Astrocyte of the spinal cord (primary cell): ENCODE measurements at regions not wholly inside any gene's neighbourhood (a gene's known extent, or its start where the extent isn't known, plus 50 kb on each side); places are given as distances from the start of the nearest gene placed in this dataset.

Source experiments
- DNase-seq: peaks from one replicate; pipeline ENCODE4 v3.0.0; 2011; ENCODE audit warnings: low read depth, low spot score
- H3K4me3 ChIP-seq: 2 replicates; pipeline ENCODE4 v1.5.1; 2011; ENCODE audit warnings: low read depth, mild to moderate bottlenecking, low read length, moderate library complexity
- CTCF ChIP-seq: IDR thresholded peaks from 2 replicates; pipeline ENCODE4 v1.5.1; 2012; ENCODE audit warnings: low read depth, mild to moderate bottlenecking, low read length, inconsistent platforms
- in situ Hi-C: cut with HindIII; loops from 2 replicates; pipeline ENCODE4 v1.10.0; 2017; ENCODE audit warnings: low sequenced_read_pairs

DNA sequence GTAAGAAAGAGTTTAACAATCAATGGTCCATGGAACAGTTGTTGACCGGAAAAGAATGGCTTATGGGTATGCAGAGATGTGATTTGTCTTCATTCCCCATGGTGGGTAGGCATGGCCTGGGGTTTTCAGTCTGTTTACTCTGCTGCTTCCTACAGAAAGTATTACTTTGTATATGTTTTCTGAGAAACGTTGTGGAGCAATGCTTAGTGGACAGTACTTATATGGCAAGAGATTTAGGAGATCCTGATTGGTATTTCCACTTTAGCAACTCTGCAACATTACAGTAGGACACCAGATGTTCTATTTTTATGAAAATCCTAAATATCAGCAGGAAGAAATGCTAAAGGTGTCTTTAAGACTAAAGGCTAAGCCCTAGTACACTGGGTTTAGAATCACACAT, 309.1 kb downstream of the AASDHPPT start:
- TF ChIP-seq CTCF: no peak

DNA sequence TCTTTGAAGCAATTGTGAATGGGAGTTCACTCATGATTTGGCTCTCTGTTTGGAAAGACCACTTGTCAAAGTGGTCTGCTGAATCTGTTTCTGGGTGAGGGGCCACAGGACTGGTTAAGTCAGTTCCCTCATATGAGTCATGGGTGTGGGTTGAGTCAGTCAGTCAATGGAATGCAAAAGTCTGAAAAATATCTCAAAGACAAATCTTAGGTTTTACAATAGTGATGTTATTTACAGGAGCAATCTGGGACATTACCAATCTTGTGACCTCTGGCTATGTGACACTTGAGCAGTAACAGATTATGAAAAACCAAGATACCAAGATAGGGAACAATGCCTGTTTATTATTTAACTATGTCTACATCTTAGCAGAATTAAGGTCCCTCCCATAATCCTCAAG, 311.6 kb downstream of the AASDHPPT start:
- DNase-seq: peak; percentile 69
- in situ Hi-C loops: no loop called here
- no peak for TF ChIP-seq CTCF
- H3K4me3 ChIP-seq: no peak overlapping the region

More for the DNA sequence above, 309.1 kb downstream of the AASDHPPT start:
- in situ Hi-C loops: no loop called here
- no peak for DNase-seq
- no peak overlapping the region for H3K4me3 ChIP-seq

DNA sequence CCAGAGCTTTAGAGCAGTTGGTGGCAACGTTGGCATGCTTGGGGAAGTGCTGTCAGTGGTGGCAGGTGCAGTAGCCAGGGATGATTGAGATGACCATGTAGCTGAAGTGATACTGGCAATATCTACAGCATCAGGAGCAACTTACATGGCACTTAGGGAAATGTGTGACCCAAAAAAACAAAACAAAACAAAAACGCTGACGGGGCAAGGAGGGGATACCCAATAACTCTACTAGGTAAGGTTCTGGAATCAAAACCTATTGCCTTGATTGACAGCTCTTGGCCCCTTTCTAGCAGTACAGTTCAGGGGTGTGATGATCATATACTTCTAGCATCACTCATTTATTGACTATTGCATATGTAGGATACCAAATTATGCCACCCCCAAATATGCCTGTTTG, 312.6 kb downstream of the AASDHPPT start:
- no peak for TF ChIP-seq CTCF
- no peak for DNase-seq

DNA sequence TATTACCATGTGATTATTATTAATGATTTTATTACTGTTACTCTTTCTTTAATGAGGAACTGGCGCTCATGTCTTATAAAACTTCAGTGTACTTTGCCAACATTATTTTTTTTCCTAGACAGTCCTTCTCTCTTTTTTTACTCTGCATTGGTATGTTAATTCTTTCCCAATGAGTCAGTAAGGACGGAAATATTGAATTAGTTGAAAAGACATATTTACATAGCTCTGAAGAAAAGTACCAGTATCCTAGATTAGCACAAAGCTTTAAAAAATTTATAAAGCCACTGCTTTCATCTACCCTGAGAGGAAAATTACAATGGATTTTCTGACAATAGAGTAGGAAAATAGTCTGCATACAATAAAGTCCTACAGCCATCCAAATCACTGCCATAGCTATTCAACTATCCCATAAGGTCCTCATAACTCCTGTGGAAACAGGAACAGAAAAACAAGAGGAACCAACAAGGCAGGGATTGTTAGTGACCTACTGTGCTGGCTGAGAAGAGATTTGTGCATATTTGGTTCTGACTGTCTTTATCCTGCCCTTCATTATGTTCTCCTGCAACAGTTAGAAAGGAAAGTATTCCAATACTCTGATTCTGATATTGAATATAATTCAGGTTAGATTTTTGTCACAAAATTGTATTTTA, 314.4 kb downstream of the AASDHPPT start:
- no peak for TF ChIP-seq CTCF
- H3K4me3 ChIP-seq: no peak overlapping the region
- peak; percentile 79 for DNase-seq
- in situ Hi-C loops: no loop called here

More for the DNA sequence above, 312.6 kb downstream of the AASDHPPT start:
- in situ Hi-C loops: no loop called here
- H3K4me3 ChIP-seq: no peak overlapping the region

GRCh38 chr11:106395716-106396349, 318.4 kb downstream of the AASDHPPT start:
- in situ Hi-C loops: no loop called here
- H3K4me3 ChIP-seq: no peak overlapping the region
- no peak for TF ChIP-seq CTCF
- no peak for DNase-seq

DNA sequence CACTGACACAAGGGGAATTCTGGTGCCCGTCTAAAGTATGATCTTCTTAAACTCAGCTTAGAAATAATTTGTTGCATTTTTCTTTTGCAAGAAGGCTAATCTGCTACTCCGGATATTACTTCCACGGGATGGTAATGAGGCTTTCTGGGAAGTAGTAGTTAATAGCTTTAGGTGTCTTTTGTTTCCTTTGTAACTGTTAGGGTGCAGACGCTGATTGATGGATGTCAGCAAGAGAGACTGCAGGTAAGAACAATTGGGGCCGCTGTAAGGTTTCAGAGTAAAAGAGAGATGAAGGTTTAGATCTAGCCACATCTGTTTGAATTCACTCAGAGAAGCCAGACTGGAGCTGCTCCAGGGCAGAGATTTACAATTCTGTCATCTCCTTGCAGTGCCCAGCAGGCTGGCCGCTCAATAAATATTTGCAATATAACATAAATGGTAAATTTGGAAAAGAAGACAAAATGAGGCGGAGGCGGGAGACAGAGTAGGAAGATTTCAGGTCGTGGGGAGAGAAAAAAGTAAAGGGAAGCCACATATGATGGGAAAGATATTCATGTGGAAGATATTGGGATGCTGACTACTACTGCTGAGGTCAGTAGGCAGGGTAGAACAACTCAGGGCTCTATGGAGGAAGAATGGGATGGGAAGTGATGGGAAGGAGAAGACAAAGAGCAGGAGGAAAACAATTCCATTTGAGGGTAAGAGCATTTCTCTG, 320.5 kb downstream of the AASDHPPT start:
- DNase-seq: peak; percentile 38
- no peak overlapping the region for H3K4me3 ChIP-seq
- in situ Hi-C loops: no loop called here
- no peak for TF ChIP-seq CTCF
